Activated T-helper 2 cell treated with anti-CD3 and anti-CD28 coated beads, Interferon-gamma antibody, Interleukin-2, Interleukin-4, amounts not matched to agents 10 μg/mL and 5 μg/mL and 100 μg/mL, durations not matched to agents 14 hours and 24 hours and 36 hours (primary cell): ENCODE measurements at regions not wholly inside any gene's neighbourhood (a gene's known extent, or its start where the extent isn't known, plus 50 kb on each side); places are given as distances from the start of the nearest gene placed in this dataset.

Experiments
- DNase-seq: peaks from one replicate; pipeline ENCODE4 v3.0.0; 2021; ENCODE audit warnings: low spot score
- H3K27ac Mint-ChIP-seq: one replicate; pipeline ENCODE4 v1.8.0; 2021; ENCODE audit warnings: mixed read lengths
- H3K27me3 Mint-ChIP-seq: one replicate; pipeline ENCODE4 v1.8.0; 2021; ENCODE audit warnings: low read depth, mixed read lengths
- H3K36me3 Mint-ChIP-seq: one replicate; pipeline ENCODE4 v1.8.0; 2021; ENCODE audit warnings: low read depth, mixed read lengths
- H3K4me1 Mint-ChIP-seq: one replicate; pipeline ENCODE4 v1.8.0; 2021; ENCODE audit warnings: low read depth, mixed read lengths
- H3K4me3 Mint-ChIP-seq: one replicate; pipeline ENCODE4 v1.8.0; 2021; ENCODE audit warnings: low read depth, mild to moderate bottlenecking, moderate library complexity, mixed read lengths
- H3K9me3 Mint-ChIP-seq: one replicate; pipeline ENCODE4 v1.8.0; 2021; ENCODE audit warnings: mixed read lengths
- intact Hi-C: fragments of 100-400 bp; cut with micrococcal nuclease; formaldehyde crosslinking; loops from one replicate; pipeline ENCODE4 v1.15.1; 2023

DNA sequence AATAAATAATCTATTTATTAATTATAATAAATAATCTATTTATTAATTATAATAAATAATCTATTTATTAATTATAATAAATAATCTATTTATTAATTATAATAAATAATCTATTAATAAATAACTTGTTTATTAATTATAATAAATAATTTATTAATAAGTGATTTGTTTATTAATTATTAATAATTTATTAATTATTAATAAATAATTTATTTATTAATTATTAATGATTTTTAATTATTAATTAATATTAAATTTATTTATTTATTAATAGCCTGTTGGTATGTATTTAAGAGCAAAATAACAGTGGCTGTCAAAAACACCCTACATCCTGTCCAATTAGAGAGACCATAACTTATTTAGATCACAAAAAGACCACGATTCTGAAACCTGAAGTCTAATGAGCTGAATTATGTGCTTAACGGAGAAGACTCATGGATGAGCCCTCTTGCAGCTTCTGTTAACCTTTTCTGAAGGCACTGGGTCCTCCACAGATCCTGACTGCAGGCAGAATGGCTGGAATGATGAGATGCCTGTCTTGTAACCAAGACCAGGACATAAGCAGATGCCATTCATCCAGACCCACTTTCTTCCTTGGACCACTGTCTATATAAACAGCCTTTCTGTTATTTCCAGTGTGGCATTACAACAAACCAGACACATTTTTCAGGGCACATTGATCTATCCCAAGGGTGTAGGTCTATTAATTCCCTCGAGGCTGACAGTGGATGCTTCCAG is 134.2 kb downstream of the SETD4 start:
- Mint-ChIP-seq H3K4me1 (no peaks in the 10 kb centered on the region), H3K9me3 (no peaks in the 10 kb centered on the region), H3K4me3 (no peak overlapping the region), H3K36me3 (no peaks in the 10 kb centered on the region), H3K27me3 (peaks cover 10% of the 10 kb centered on the region), H3K27ac (no peak overlapping the region)
- no peak for DNase-seq
- intact Hi-C loops: no loop called here

GRCh38 chr21:35925497-35925896 is 134.8 kb downstream of the SETD4 start:
- H3K9me3 Mint-ChIP-seq: no peaks in the 10 kb centered on the region
- H3K4me3 Mint-ChIP-seq: no peak overlapping the region
- H3K36me3 Mint-ChIP-seq: no peaks in the 10 kb centered on the region
- intact Hi-C loops: no loop called here
- H3K4me1 Mint-ChIP-seq: no peaks in the 10 kb centered on the region
- peaks cover 14% of the 10 kb centered on the region for H3K27me3 Mint-ChIP-seq
- H3K27ac Mint-ChIP-seq: no peak overlapping the region
- no peak for DNase-seq

GRCh38 chr21:35924714-35925301 is 135.5 kb downstream of the SETD4 start:
- Mint-ChIP-seq H3K9me3 (no peaks in the 10 kb centered on the region), H3K4me3 (no peak overlapping the region), H3K36me3 (no peaks in the 10 kb centered on the region), H3K27me3 (peaks cover 14% of the 10 kb centered on the region), H3K27ac (no peak overlapping the region), H3K4me1 (no peaks in the 10 kb centered on the region)
- DNase-seq: no peak
- intact Hi-C loops: no loop called here

DNA sequence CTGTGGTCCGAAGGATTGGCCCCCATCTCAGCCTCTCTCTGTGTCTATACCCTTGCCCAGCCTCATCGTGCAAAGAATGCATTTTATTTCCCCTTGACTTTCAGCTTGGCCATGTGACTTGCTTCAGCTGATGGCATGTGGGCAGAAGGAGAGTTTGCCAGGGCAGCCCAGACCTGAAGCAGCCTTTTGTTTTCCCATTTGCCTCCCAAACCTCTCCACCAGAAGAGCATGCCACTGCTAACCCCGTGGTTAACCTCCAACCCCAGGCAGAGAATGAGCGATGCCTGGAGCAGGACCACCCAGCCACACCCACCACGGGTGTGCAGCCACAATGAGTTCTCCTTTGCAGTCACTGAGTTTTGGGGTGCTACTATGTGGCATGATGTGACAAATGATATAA is 136.4 kb downstream of the SETD4 start:
- no peaks in the 10 kb centered on the region for H3K9me3 Mint-ChIP-seq
- H3K36me3 Mint-ChIP-seq: no peaks in the 10 kb centered on the region
- H3K27me3 Mint-ChIP-seq: peaks cover 16% of the 10 kb centered on the region
- no peaks in the 10 kb centered on the region for H3K4me1 Mint-ChIP-seq
- no peak overlapping the region for H3K4me3 Mint-ChIP-seq
- no peak overlapping the region for H3K27ac Mint-ChIP-seq
- no peak for DNase-seq
- intact Hi-C loops: no loop called here

GRCh38 chr21:35922618-35923017 is 137.7 kb downstream of the SETD4 start:
- no peaks in the 10 kb centered on the region for H3K4me1 Mint-ChIP-seq
- intact Hi-C loops: no loop called here
- no peak for DNase-seq
- H3K27me3 Mint-ChIP-seq: peaks cover 24% of the 10 kb centered on the region
- no peak overlapping the region for H3K27ac Mint-ChIP-seq
- H3K36me3 Mint-ChIP-seq: no peaks in the 10 kb centered on the region
- H3K9me3 Mint-ChIP-seq: no peaks in the 10 kb centered on the region
- H3K4me3 Mint-ChIP-seq: no peak overlapping the region

- no peak overlapping the region for H3K4me3 Mint-ChIP-seq
- H3K4me1 Mint-ChIP-seq: no peaks in the 10 kb centered on the region
- H3K27me3 Mint-ChIP-seq: peaks cover 20% of the 10 kb centered on the region
- H3K27ac Mint-ChIP-seq: no peak overlapping the region
- no peaks in the 10 kb centered on the region for H3K9me3 Mint-ChIP-seq
- no peak for DNase-seq
- no peaks in the 10 kb centered on the region for H3K36me3 Mint-ChIP-seq
- intact Hi-C loops: no loop called here
Measured at GRCh38 chr21:35921471-35921870, 138.9 kb downstream of the SETD4 start.

DNA sequence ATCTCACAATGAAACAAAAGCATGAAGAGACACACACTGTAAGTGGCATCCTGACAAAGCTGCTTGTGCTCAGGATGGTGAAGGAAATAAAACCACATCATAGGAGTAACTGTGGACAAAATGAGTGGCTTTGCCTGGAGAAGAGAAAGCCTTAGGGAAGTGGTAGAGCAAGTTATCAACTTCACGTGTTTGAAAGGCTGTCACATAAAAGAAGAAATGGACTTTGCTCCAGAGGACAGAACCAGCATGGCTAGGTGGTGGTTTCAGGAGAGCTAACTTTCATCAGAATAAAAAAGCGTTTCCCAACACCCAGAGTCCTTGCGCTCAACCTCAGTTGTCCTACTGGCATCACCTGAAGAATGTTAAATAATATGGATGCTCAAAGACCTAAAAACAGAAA is 139.9 kb downstream of the SETD4 start:
- intact Hi-C loops: no loop called here
- Mint-ChIP-seq H3K36me3 (no peaks in the 10 kb centered on the region), H3K27me3 (peaks cover 21% of the 10 kb centered on the region), H3K27ac (no peak overlapping the region), H3K4me1 (no peaks in the 10 kb centered on the region), H3K9me3 (peaks cover 5% of the 10 kb centered on the region), H3K4me3 (no peak overlapping the region)
- DNase-seq: no peak

- Mint-ChIP-seq H3K27ac (no peak overlapping the region), H3K9me3 (peaks cover 9% of the 10 kb centered on the region), H3K36me3 (no peaks in the 10 kb centered on the region), H3K4me3 (no peak overlapping the region), H3K4me1 (no peaks in the 10 kb centered on the region), H3K27me3 (peaks cover 31% of the 10 kb centered on the region)
- intact Hi-C loops: no loop called here
- no peak for DNase-seq
Measured at GRCh38 chr21:35915030-35915429, 145.3 kb downstream of the SETD4 start.

GRCh38 chr21:35911412-35912191 is 148.7 kb downstream of the SETD4 start:
- Mint-ChIP-seq H3K27me3 (peaks cover 21% of the 10 kb centered on the region), H3K36me3 (no peaks in the 10 kb centered on the region), H3K9me3 (peaks cover 9% of the 10 kb centered on the region), H3K27ac (no peak overlapping the region), H3K4me1 (no peaks in the 10 kb centered on the region), H3K4me3 (no peak overlapping the region)
- intact Hi-C loops: no loop called here
- DNase-seq: no peak

- Mint-ChIP-seq H3K4me3 (no peak overlapping the region), H3K9me3 (no peaks in the 10 kb centered on the region), H3K27ac (no peak overlapping the region), H3K36me3 (no peaks in the 10 kb centered on the region), H3K27me3 (peaks cover 18% of the 10 kb centered on the region), H3K4me1 (no peaks in the 10 kb centered on the region)
- DNase-seq: no peak
- intact Hi-C loops: no loop called here
Measured at GRCh38 chr21:35909456-35910223, 150.7 kb downstream of the SETD4 start.

DNA sequence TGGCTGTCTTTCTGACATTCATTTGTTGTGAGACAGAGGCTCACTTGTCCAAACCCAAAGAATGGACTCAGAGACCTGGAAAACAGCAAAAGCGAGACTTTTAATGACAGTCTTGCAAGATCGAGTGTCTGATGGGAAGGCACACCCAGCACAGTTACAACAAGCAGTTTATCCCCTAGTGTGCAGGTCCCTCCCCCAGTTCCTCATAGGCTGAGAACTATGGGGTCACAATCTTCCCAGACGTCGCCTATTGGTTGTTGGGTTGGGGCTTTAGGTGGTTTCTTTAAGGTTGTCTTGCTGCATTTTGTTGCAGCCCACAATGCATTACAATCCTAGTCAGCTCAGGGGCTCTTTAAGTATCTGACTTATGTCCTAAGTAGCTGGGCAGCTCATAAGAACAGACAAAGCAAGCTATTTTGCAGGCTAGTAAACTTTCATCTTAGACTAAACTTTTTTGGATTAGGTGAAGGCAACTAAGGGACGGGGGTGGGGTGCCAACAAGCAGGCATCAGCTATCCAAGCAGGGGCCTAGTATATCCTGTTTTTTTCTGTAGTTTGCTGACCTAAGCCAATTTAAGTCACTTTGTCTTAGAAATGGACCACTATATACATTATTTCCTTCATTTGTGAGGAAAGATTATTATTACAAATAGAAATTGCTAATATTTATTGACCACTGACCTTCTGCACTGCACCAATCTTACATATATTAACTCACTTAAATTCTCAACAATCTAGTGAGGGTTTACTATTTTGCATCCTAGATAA is 151.8 kb downstream of the SETD4 start:
- Mint-ChIP-seq H3K9me3 (no peaks in the 10 kb centered on the region), H3K27ac (no peak overlapping the region), H3K4me1 (no peaks in the 10 kb centered on the region), H3K4me3 (no peak overlapping the region), H3K27me3 (peaks cover 17% of the 10 kb centered on the region), H3K36me3 (no peaks in the 10 kb centered on the region)
- no peak for DNase-seq
- intact Hi-C loops: no loop called here

- DNase-seq: no peak
- Mint-ChIP-seq H3K27ac (no peak overlapping the region), H3K4me3 (no peak overlapping the region), H3K36me3 (no peaks in the 10 kb centered on the region), H3K9me3 (no peaks in the 10 kb centered on the region), H3K27me3 (peaks cover 9% of the 10 kb centered on the region), H3K4me1 (no peaks in the 10 kb centered on the region)
- intact Hi-C loops: no loop called here
Measured at GRCh38 chr21:35906586-35906985, 153.7 kb downstream of the SETD4 start.
